ENCODE measurements at regions not wholly inside any gene's neighbourhood (a gene's known extent, or its start where the extent isn't known, plus 50 kb on each side); places are given as distances from the start of the nearest gene placed in this dataset.

DNA sequence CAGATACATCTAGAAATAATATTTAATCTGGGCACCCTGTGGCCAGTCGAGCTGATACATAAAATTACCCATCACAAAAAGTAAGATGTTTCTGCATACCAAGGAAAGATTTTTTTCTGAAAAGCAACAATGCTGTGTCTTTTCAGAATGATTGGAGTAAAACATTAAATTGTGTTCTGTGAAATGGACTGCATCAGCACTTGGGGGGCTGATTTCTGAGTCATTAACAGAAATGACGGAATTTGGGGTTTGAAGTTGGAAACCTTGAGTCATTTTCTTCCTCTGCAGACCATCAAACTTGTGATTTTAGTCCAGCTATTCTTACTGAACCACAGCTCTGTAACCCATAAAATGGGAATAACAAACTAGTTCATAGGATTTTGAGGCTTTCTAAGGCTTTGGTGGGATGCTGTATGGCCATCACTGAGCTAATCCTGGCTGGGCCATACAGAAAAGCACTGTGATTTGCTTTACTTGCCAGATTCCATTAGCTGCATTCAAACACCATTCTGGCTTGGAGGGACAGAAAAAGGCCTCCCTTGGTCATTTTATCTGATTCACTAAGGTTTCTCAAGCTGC is 739.4 kb upstream of the IGFBP3 start:
- Histone ChIP-seq H2AK5ac (ENCODE audit: low read depth, low read length) (no peak overlapping the region), H3K4me1 (ENCODE audit: control insufficient read depth, insufficient read depth, low read length) (no peaks in the 10 kb centered on the region), H3K4me2 (ENCODE audit: low read depth, low read length) (no peak overlapping the region), H2BK15ac (ENCODE audit: low read depth, low read length) (no peak overlapping the region), H4K20me1 (ENCODE audit: insufficient read depth, low read length) (no peaks in the 10 kb centered on the region), H3K56ac (ENCODE audit: extremely low read depth, insufficient read depth, low read length) (no peak overlapping the region), H3K79me1 (ENCODE audit: low read depth in 1 of 2, low read length in 2 of 2) (no peaks in the 10 kb centered on the region), H4K5ac (ENCODE audit: low read depth, low read length) (no peak overlapping the region), H3K4me3 (ENCODE audit: insufficient read depth, low read depth, low read length) (no peak overlapping the region), H2AK9ac (replicated peaks; ENCODE audit: low read depth, low read length, poor library complexity) (no peak overlapping the region), H3K9me3 (ENCODE audit: control insufficient read depth, insufficient read depth, low read length) (no peaks in the 10 kb centered on the region), H3K9me1 (ENCODE audit: insufficient read depth, low read length) (no peaks in the 10 kb centered on the region; the same call in 1 of the 2 replicates), H3K18ac (ENCODE audit: low read depth, low read length) (no peak overlapping the region), H3K9ac (ENCODE audit: low read depth, low read length) (no peak overlapping the region), H3K23ac (ENCODE audit: low read depth, low read length) (no peak overlapping the region), H2BK20ac (ENCODE audit: low read depth, low read length) (no peak overlapping the region), H3K36me3 (ENCODE audit: control insufficient read depth, insufficient read depth, low read length) (no peaks in the 10 kb centered on the region), H2BK120ac (ENCODE audit: low read depth, low read length) (no peak overlapping the region), H3K14ac (replicated peaks; ENCODE audit: low read depth, low read length) (no peak overlapping the region), H4K8ac (ENCODE audit: low read depth in 2 of 2, low read length in 2 of 2) (no peak overlapping the region), H4K91ac (ENCODE audit: insufficient read depth, low read depth, low read length) (no peak overlapping the region), H3K27me3 (ENCODE audit: control insufficient read depth, insufficient read depth, low read length) (no peaks in the 10 kb centered on the region), H2BK5ac (ENCODE audit: low read depth, low read length, poor library complexity, severe bottlenecking) (no peak overlapping the region), H2AFZ (replicated peaks; ENCODE audit: low read length, poor library complexity) (no peak overlapping the region), H3K4ac (ENCODE audit: low read depth, low read length) (no peak overlapping the region), H3K27ac (ENCODE audit: insufficient read depth, low read length) (no peak overlapping the region)
- BruUV-seq (replicated peaks) = no TSS peak
- dilution Hi-C loops (cut with HindIII; ENCODE audit: low sequenced_read_pairs, unreplicated experiment) = no loop called here
- intact Hi-C loops (cut with micrococcal nuclease) = no loop called here
- in situ Hi-C loops (cut with MboI; ENCODE audit: low sequenced_read_pairs) = no loop called here
- ChIA-PET CTCF (no interaction called here), POLR2A (ENCODE audit: unreplicated experiment) (no interaction called here)
- TF ChIP-seq POLR2A (IDR thresholded peaks at IDR 0.05; ENCODE audit: low read depth, low read length) (no peak), RAD21 (IDR thresholded peaks at IDR 0.05; ENCODE audit: low read length) (no peak), SMC3 (IDR thresholded peaks at IDR 0.05; ENCODE audit: low read depth, low read length) (no peak), BHLHE40 (IDR thresholded peaks at IDR 0.05; ENCODE audit: low read depth, low read length) (no peak), NFE2L2 (IDR thresholded peaks at IDR 0.05; ENCODE audit: low read depth, low read length) (no peak), RFX5 (IDR thresholded peaks at IDR 0.05; ENCODE audit: low read depth, low read length) (no peak), MXI1 (IDR thresholded peaks at IDR 0.05; ENCODE audit: borderline replicate concordance, low read depth, low read length) (no peak), MAFK (IDR thresholded peaks at IDR 0.05; ENCODE audit: low read depth, low read length) (no peak), MAZ (IDR thresholded peaks at IDR 0.05; ENCODE audit: borderline replicate concordance, low read depth, low read length) (no peak), CHD1 (IDR thresholded peaks at IDR 0.05; ENCODE audit: low read depth, low read length) (no peak), FOS (IDR thresholded peaks at IDR 0.05; ENCODE audit: low read depth, low read length) (no peak)
- TF ChIP-seq, protein P1, sequence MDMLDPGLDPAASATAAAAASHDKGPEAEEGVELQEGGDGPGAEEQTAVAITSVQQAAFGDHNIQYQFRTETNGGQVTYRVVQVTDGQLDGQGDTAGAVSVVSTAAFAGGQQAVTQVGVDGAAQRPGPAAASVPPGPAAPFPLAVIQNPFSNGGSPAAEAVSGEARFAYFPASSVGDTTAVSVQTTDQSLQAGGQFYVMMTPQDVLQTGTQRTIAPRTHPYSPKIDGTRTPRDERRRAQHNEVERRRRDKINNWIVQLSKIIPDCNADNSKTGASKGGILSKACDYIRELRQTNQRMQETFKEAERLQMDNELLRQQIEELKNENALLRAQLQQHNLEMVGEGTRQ (IDR thresholded peaks at IDR 0.05; ENCODE audit: low read depth, low read length) = no peak
- WGBS, 2 experiments (ENCODE audit: extremely low coverage in 2 of 2, insufficient read length in 1 of 2) = no CpG with 5 or more reads among the region's 2 CpGs
- DNase-seq = peak; percentile 50
- ATAC-seq (ENCODE audit: low read depth) = no peak

Measured in IMR-90 (cell line).